MM.1S (cell line): ENCODE measurements at regions not wholly inside any gene's neighbourhood (a gene's known extent, or its start where the extent isn't known, plus 50 kb on each side); places are given as distances from the start of the nearest gene placed in this dataset.

Experiments
- CTCF ChIP-seq: fragments of 300-600 bp; sonication (generic); IDR thresholded peaks from 2 replicates; pipeline ENCODE4 v1.5.1; 2016; ENCODE audit warnings: antibody characterized with exemption, low read length, mixed read lengths
- EZH2 ChIP-seq: fragments of 300-600 bp; sonication (generic); optimal IDR thresholded peaks from 2 replicates; pipeline ENCODE3; 2017; ENCODE audit warnings: low read depth, mild to moderate bottlenecking, antibody characterized with exemption, low read length, mixed read lengths

GRCh38 chr2:150280231-150280630, 207.2 kb downstream of the RND3 start:
- TF ChIP-seq CTCF (no peak), EZH2 (no peak)
